Hematopoietic multipotent progenitor cell treated with erythropoietin and hydrocortisone succinate and interleukin-3 and kit ligand, for 6 days (in vitro differentiated cells): ENCODE measurements at regions not wholly inside any gene's neighbourhood (a gene's known extent, or its start where the extent isn't known, plus 50 kb on each side); places are given as distances from the start of the nearest gene placed in this dataset.

Source experiments
- DNase-seq: peaks from one replicate; pipeline ENCODE4 v3.0.0-alpha.2; 2015

DNA sequence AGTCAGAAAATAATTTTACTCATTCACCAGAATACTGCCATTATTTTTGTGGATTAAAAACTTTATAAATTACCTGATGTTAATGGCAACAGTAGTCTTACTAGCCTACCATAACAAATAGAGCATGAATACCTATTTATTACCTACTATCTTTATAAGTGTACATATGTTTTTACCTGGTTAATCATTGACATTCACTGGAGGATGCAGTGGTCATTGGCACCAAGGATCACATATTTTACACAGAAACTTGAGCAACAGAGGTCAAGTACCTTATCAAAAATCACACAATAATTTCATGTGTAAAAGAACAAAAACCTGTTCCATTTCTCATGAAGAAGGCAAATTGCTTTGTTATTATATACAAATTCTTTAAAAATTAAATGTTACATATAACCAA is 1284.9 kb upstream of the NCAM2 start:
- DNase-seq, result no peak

- no peak for DNase-seq
Observed at GRCh38 chr21:19724081-19724480, 1274.1 kb upstream of the NCAM2 start.

GRCh38 chr21:19731251-19731650 is 1267.0 kb upstream of the NCAM2 start:
- peak; percentile 1 for DNase-seq

- DNase-seq, result no peak
Observed at GRCh38 chr21:19759836-19760235, 1238.4 kb upstream of the NCAM2 start.

- no peak for DNase-seq
Observed at GRCh38 chr21:19767546-19767945, 1230.7 kb upstream of the NCAM2 start.

DNA sequence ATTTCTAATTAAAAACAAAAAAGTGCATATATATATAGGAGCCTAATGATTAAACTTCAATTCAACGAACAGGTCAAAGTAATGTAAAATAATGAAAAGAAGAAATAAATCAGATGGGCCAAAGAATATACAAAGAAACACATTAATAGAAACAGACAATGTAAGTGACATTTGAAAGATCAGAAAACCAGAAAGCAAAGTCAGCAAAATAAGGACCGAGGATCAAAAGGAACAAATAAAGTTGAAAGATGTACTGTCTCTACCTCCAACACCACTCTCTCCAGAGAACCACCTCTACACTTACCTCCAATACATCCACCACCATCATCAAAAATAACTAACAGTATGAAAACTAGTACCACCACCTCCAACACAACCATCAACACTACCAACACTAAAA is 1226.3 kb upstream of the NCAM2 start:
- DNase-seq, result no peak

DNA sequence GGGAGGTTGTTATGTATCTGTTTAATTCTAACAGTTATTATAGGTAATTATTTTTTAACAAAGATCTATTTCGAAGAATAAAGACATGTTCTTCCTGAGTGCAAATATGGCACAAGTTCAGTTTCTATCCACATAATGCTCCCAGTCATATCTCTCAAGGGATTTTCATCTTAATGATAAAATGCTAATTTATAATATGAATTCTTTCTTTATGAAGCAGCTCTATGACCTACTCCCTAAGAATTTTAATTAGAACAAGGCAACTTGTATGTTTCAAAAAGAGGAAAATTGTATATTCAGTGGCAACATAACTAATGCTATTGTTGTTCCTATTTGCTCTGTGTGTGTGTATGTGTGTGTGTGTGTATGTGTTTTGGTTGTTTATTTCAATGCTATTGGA is 1222.1 kb upstream of the NCAM2 start:
- no peak for DNase-seq

DNA sequence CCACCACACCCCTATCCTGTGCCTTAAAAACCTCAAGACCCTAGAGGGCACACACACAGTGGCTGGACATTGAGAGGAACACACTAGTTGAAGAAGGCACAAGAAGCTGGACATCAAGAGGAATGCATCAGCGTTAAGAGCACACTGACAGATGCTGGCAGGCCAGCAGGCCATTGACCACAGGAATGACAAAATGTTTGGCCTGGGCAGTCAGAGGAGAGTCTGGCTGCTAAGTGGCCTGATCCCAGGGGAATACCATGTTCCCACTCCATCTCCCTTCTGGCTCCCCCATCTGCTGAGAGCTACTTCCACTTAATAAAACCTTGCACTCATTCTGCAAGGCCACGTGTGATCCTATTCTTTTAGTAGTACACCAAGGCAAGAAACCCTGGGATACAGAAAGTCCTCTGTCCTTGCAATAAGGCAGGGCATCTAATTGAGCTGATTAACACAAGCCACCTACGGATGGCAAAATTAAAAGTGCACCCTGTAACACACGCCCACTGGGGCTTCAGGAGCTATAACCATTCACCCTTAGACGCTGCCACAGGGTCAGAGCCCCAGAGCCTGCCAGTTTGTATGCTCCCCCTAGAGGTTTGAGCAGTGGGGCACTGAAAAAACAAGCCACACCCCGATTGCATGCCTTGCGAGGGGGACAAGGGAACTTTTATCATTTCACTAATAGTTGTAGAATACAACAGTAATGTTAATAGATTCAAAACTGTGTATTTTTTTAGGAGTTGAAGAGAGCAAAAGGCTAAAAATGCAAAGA is 1216.1 kb upstream of the NCAM2 start:
- DNase-seq, result no peak

DNA sequence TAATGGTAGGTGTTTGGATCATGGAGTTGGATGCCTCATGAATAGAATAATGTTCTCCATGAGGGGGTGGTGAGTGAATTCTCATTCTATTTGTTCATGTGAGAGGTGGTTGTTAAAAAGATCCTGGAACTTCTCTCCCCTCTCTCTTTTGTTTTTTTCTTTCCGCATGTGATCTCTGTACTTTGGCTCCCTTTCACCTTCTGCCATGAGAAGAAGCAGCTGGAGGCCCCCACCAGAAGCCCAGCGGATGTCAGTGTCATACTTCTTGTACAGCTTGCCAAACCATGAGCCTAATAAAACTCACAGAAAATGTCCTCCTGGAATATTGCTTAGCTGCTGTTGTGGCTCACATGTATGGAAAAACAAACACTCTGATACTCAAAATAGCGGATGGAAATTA is 1212.3 kb upstream of the NCAM2 start:
- DNase-seq, result no peak

- no peak for DNase-seq
Observed at GRCh38 chr21:19792004-19792403, 1206.2 kb upstream of the NCAM2 start.

DNA sequence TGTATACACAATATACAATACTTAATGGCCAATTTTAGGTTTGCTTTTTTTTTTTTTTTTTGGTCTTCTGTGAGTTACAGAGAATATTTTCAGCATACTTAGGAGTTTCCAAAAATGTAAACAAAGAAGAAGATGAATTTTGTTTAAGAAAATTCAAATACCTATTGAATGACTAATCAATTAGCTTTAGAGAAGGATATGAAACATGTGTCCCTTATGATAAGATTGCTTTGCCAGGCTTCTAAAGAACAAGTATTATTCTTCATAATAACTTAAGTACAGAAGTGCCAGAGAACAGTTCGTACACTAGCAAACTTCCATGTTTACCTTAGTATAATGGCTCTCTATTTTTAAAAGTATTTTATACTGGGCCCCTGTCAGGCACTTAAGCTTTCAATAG is 1191.0 kb upstream of the NCAM2 start:
- DNase-seq, result no peak

DNA sequence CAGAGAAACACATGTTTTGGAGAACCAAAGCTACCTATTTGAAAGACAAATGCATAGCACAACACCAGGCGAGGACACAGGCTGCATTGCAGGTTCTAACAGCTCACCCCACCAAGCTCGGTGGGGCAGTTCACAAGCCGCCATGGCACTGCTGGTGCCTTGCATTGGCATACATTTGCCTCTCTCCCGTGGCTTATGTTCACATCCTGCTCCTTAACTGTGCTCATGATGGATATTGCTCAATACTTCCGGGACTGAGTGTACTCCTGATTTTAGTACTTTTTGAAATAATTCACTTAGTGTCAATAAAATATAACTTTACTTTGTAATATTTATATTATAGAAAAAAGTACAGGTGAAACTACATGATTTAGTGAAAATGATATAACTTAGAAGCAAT is 1187.4 kb upstream of the NCAM2 start:
- no peak for DNase-seq

DNA sequence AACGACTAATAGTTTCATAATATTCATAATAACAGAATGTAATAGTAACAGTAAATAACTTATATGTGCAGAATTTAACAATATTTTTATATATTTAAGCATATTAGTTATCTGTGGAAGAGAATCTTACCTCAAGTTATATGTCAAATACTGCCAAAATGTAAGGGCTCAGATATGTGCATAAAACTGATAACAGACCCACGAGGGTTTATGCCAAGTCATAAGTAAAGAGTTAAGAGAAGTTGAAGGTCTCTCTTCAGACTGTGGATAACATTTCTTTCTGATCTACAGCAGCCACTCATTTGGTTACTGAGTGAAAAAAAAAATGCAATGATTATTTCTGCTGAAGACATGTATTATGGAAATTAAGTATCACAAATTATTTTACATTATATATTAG is 1167.8 kb upstream of the NCAM2 start:
- DNase-seq, result peak; percentile 76

GRCh38 chr21:19832551-19832950 is 1165.7 kb upstream of the NCAM2 start:
- no peak for DNase-seq

DNA sequence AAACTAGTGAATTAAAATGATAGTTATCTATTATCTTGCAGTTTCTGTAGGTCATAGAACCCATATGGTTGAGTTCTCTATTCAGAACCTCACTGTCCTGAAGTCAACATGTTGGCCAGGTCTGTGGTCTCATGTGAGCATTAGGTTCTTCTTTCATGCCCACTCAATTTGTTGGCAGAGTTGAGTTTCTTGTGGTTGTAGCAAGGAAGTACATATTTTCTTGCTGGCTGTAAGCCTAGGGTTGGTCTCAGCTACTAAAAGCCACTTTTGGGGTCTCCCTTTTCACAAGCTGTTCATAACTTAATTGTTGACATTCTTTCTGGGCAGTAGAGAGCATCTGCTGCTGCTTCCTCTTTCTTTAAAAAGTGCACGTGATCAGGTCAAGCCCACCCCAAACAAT is 1165.1 kb upstream of the NCAM2 start:
- peak; percentile 14 for DNase-seq

DNA sequence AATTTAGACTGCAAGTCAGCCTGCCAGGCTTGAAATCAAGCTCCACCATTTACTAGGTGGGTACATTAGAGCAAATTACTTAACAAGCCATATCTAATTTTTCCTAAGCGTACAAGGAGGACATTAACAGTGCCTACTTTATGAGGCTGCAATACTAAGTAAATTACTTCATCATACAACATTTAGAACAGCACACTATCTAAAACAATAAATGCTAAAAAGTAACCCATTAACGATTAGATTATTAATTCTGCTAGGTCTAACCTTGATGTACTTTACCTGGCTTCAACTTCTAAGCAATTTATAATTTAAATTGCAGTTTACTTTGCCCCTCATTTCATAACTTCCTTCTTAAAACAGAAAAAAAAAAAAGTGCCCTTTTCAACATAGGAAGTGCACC is 1155.6 kb upstream of the NCAM2 start:
- no peak for DNase-seq

GRCh38 chr21:19844334-19844733 is 1153.9 kb upstream of the NCAM2 start:
- no peak for DNase-seq

DNA sequence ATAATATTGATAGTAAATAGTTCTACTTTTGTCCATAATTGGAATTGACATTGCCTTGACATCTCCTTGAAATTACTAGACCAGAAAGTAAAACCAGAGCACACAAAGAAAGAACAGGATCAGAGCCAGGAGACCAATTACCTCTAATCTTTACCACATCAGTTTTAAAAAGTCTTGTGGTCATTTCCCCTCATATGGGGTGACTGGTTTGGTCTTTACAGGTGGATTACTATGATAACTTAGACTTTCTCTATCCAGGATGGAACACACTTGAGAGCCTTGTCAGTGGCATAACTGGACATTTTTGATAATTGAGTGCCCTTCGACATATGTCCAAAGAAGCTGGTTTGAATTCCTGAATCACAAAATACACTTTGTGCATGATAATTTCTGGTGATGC is 1148.1 kb upstream of the NCAM2 start:
- DNase-seq, result peak; percentile 18

DNA sequence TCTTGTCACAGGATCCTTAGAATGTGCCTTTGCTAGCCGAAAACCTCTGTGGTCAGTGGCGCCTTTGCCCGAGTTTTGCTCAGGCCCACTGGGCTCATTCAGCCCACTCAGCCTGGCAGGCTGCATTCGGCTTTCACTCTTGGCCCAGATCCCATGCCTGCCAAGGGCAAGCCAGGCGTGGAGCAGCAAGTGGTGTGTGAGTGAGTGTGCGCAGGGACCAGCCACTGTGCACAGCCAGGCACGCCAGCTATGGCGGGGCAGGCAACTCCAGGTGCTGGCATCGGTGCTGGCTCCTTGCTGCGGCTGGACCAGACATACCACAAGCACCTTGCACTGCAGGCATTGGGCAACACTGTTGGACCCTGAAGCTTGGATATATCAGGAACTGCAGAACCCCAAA is 1145.1 kb upstream of the NCAM2 start:
- DNase-seq, result no peak

DNA sequence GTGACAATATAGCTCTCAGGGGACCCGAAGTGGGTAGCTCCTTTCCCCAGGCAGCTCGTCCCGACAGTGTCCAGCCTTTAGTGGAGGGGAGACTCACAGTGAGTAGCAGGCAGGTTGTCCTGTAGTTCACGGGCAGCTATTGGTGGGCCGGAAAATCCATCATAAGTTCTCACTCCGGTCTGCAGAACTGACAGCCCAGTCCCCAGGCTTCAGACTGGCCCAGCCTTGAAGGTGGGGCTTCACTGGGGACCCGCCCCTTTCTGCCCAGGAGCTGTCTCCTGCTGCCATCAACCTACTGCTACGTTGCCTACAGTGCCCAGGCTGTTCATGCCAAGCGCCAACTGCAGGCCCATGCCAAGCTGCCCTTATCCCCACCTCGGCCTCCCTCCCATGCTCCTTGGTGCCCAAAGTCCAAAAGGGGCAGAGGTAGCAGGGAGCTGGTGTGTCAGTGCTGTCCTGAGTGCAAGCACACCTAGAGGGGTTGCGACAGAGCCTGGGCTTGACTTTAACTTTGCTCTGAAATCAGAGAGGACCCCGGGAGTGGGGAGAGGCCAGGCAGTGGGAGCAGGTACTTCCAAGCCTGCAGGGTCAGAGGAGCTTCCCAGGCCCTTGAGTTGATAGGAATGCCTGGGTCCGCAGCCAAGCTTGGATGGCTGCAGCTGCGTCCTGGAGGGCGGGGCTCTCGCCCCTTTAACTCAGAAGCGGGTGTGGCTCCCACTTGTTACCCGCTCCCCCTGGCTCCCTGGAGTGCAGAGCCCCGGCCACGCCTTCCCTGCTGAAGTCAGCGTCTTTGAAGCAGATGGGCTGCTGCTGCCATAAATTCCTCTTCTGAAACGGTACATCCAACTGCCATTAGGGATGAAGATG is 1144.3 kb upstream of the NCAM2 start:
- no peak for DNase-seq

DNA sequence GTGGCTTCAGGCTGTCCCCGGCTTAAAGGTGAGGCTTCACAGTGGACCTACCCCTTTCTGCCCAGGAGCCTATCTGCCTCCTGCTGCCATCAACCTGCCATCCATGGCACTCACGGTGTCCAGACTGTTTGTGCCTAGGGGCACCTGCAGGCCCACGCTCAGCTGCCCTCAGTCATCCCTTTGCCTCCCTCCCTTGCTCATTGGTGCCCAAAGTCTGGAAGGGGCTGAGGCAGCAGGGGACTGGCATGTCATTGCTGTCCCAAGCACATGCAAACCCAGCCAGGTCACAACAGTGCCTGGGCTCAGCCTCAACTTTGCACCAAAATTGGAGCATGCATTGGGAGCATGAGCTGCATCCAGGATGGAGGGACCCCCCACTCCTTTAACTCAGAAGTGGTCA is 1142.7 kb upstream of the NCAM2 start:
- DNase-seq, result no peak

- DNase-seq, result no peak
Observed at GRCh38 chr21:19864476-19864875, 1133.7 kb upstream of the NCAM2 start.

DNA sequence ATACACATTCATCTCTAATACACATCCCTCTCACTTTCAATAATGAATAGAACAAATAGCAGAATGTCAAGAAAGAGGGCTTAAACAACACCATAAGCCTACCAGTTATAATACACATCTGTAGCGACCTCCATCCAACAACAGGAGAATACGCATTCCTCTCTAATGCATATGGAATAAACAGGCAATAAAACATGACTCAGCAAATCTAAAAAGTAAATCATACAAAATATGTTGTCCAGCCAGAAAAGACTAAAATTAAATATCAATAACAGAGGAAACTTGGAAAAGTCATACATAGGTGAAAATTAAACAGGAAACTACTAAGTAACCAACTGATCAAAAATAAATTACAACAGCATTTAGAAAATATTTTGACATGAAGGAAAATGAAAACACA is 1127.5 kb upstream of the NCAM2 start:
- no peak for DNase-seq

DNA sequence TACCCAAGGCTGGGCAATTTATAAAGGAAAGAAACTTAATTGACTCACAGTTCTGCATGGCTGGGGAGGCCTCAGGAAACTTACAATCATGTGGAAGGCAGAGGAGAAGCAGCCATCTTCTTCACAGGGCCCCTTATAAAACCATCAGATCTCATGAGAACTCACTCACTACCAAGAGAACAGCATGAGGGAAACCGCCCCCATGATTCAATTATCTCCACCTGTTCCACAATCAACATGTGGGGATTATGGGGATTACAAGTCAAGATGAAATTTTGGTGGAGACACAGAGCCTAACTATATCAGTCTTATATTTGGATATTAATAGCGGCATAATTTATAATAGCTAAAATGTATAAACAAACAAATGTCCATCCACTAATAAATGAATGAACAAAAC is 1123.7 kb upstream of the NCAM2 start:
- DNase-seq, result no peak

DNA sequence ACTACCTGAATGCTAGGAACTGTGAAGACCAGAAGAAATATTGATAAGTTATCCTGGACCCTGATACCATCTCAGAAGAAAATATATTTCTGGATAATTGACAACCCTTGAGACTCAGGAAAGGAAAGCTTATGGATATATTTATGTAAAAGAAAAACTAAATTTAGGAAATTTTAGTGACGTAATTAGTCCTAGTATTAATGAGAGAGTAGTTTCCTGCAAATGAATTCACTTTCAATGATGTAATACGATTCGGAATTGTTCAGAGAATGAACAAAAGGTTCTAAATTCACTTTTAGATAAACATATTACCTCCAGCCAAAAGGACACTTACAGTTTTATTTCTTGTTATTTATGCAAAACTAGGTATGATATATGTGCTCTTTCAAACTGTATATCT is 1120.1 kb upstream of the NCAM2 start:
- no peak for DNase-seq
